MCF 10A (cell line): ENCODE measurements at regions not wholly inside any gene's neighbourhood (a gene's known extent, or its start where the extent isn't known, plus 50 kb on each side); places are given as distances from the start of the nearest gene placed in this dataset.

ENCODE experiments used
- BruUV-seq: library from RNA; stranded (reverse); fragments of 400-500 nt; replicated peaks from 2 replicates; lab custom pipeline; 2021; lab: Mats Ljungman, UMichigan
- CTCF ChIA-PET: fragments of 300-600 bp; sonication (Branson Sonifier 250); formaldehyde crosslinking; extraction: SDS; loops from one replicate; lab custom pipeline; 2021; ENCODE audit warnings: antibody characterized with exemption, inconsistent platforms; lab: Yijun Ruan, JAX
- POLR2A ChIA-PET: fragments of 300-600, 350-650 bp; sonication (Branson Sonifier 250); formaldehyde crosslinking; extraction: SDS; loops from one replicate; lab custom pipeline; 2020; ENCODE audit warnings: antibody characterized with exemption, inconsistent platforms; lab: Yijun Ruan, JAX
- DNase-seq: peaks from one replicate; pipeline ENCODE4 v3.0.0-alpha.2; 2018; ENCODE audit not compliant: unreplicated experiment
- H3K27ac Mint-ChIP-seq: one replicate; pipeline ENCODE4 v1.8.0; 2022; ENCODE audit warnings: mild to moderate bottlenecking, low read depth, mixed read lengths; ENCODE audit not compliant: unreplicated experiment
- H3K27me3 Mint-ChIP-seq: one replicate; pipeline ENCODE4 v1.8.0; 2022; ENCODE audit warnings: mixed read lengths; ENCODE audit not compliant: insufficient read depth, unreplicated experiment
- H3K36me3 Mint-ChIP-seq: one replicate; pipeline ENCODE4 v1.8.0; 2022; ENCODE audit warnings: mild to moderate bottlenecking, moderate library complexity, mixed read lengths; ENCODE audit not compliant: insufficient read depth, unreplicated experiment
- H3K4me1 Mint-ChIP-seq: one replicate; pipeline ENCODE4 v1.8.0; 2022; ENCODE audit warnings: mixed read lengths; ENCODE audit not compliant: insufficient read depth, unreplicated experiment
- H3K4me3 Mint-ChIP-seq: one replicate; pipeline ENCODE4 v1.8.0; 2022; ENCODE audit warnings: mild to moderate bottlenecking, moderate library complexity, mixed read lengths; ENCODE audit not compliant: unreplicated experiment
- H3K9me3 Mint-ChIP-seq: one replicate; pipeline ENCODE4 v1.8.0; 2022; ENCODE audit warnings: mixed read lengths; ENCODE audit not compliant: unreplicated experiment
- CTCF ChIP-seq: fragments of 200-600 bp; IDR thresholded peaks from one replicate; pipeline ENCODE4 v1.8.0; 2022; ENCODE audit warnings: antibody characterized with exemption, mild to moderate bottlenecking; ENCODE audit not compliant: unreplicated experiment
- intact Hi-C: fragments of 100-400 bp; cut with micrococcal nuclease; formaldehyde crosslinking; loops from 2 replicates; pipeline ENCODE4 v1.14.1; 2022

- POLR2A ChIA-PET = interaction anchor here (0.6 to 0.7 kb wide), 2 partner anchors 10 to 24 kb away, joined by 3 to 4 read pairs; no protein-coding TSS in a partner anchor
- no TSS peak for BruUV-seq
- Mint-ChIP-seq H3K27ac (no peak overlapping the region), H3K4me1 (peaks cover 15% of the 10 kb centered on the region), H3K36me3 (no peaks in the 10 kb centered on the region), H3K27me3 (no peaks in the 10 kb centered on the region), H3K4me3 (no peak overlapping the region), H3K9me3 (no peaks in the 10 kb centered on the region)
- CTCF ChIA-PET = no interaction called here
- DNase-seq = peak; percentile 91
- TF ChIP-seq CTCF = no peak
- intact Hi-C loops = no loop called here
Measured at GRCh38 chr4:12555011-12555410, 929.1 kb downstream of the RAB28 start.

GRCh38 chr4:12548678-12549077, 935.5 kb downstream of the RAB28 start:
- Mint-ChIP-seq H3K9me3 (no peaks in the 10 kb centered on the region), H3K4me3 (no peak overlapping the region), H3K27ac (no peak overlapping the region), H3K27me3 (no peaks in the 10 kb centered on the region), H3K4me1 (no peaks in the 10 kb centered on the region), H3K36me3 (no peaks in the 10 kb centered on the region)
- intact Hi-C loops = no loop called here
- no TSS peak for BruUV-seq
- no peak for TF ChIP-seq CTCF
- CTCF ChIA-PET = no interaction called here
- no peak for DNase-seq
- POLR2A ChIA-PET = no interaction called here

GRCh38 chr4:12545812-12546211, 938.3 kb downstream of the RAB28 start:
- ChIA-PET POLR2A (no interaction called here), CTCF (interaction anchor here (0.8 kb wide), 2 partner anchors 13 to 740 kb away, joined by 3 read pairs; no protein-coding TSS in a partner anchor)
- no TSS peak for BruUV-seq
- DNase-seq = no peak
- no peaks in the 10 kb centered on the region for H3K27me3 Mint-ChIP-seq
- no peak for TF ChIP-seq CTCF
- intact Hi-C loops = no loop called here
- H3K36me3 Mint-ChIP-seq = no peaks in the 10 kb centered on the region
- no peaks in the 10 kb centered on the region for H3K4me1 Mint-ChIP-seq
- no peak overlapping the region for H3K4me3 Mint-ChIP-seq
- H3K27ac Mint-ChIP-seq = no peak overlapping the region
- no peaks in the 10 kb centered on the region for H3K9me3 Mint-ChIP-seq

- DNase-seq = no peak
- peaks cover 6% of the 10 kb centered on the region for H3K4me1 Mint-ChIP-seq
- ChIA-PET POLR2A (no interaction called here), CTCF (interaction anchor here (0.6 to 1.2 kb wide), 2 partner anchors 144 to 1108 kb away, joined by 3 read pairs; no protein-coding TSS in a partner anchor)
- H3K27ac Mint-ChIP-seq = no peak overlapping the region
- no peaks in the 10 kb centered on the region for H3K9me3 Mint-ChIP-seq
- no TSS peak for BruUV-seq
- TF ChIP-seq CTCF = no peak
- intact Hi-C loops = no loop called here
- no peaks in the 10 kb centered on the region for H3K36me3 Mint-ChIP-seq
- no peak overlapping the region for H3K4me3 Mint-ChIP-seq
- H3K27me3 Mint-ChIP-seq = no peaks in the 10 kb centered on the region
Measured at GRCh38 chr4:12538162-12538561, 946.0 kb downstream of the RAB28 start.
